ENCODE measurements at regions not wholly inside any gene's neighbourhood (a gene's known extent, or its start where the extent isn't known, plus 50 kb on each side); places are given as distances from the start of the nearest gene placed in this dataset.

DNA sequence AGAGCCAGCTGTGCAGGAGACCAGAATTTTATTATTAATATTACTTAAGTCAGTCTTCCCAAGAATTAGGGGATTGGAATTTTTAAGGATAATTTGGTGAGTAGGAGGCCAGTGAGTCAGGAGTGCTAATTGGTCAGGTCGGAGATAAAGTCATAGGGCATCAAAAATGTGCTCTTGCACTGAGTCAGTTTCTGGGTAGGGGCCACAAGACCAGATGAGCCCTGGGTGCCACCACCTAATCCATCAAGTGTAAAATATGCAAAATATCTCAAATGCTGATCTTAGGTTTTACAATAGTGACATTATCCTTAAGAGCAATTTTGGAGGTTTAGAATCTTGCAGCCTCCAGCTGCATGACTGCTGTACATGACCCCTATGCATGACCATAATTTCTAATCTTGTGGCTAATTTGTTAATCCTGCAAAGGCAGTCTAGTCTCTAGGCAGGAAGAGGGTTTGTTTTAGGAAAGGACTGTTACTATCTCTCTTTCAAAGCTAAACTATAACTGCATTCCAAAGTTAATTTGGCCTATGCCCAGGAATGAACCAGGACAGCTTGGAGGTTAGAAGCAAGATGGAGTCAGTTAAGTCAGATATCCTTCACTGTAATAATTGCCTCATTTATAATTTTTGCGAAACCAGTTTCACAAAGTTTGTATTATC is 215.9 kb downstream of the RNF152 start:
- CTCF ChIA-PET, result no interaction called here

More for the DNA sequence above, 215.9 kb downstream of the RNF152 start:
- no peak overlapping the region for H3K4me3 ChIP-seq (replicated peaks in 1 of 3; ENCODE audit: insufficient read depth in 1 of 3, low read depth in 1 of 3, low read length in 3 of 3)
- no peak overlapping the region for H2AFZ ChIP-seq (ENCODE audit: low read depth, low read length)
- H3K9me3 ChIP-seq (replicated peaks; ENCODE audit: control insufficient read depth, insufficient read depth, low read length), result no peaks in the 10 kb centered on the region
- intact Hi-C loops (cut with micrococcal nuclease) (no loop called here), dilution Hi-C loops (cut with MboI; ENCODE audit: extremely low pct_ligation_motif_present, low sequenced_read_pairs) (no loop called here)
- H3K27me3 ChIP-seq (ENCODE audit: control insufficient read depth in 2 of 2, insufficient read depth in 2 of 2, low read length in 2 of 2), result no peaks in the 10 kb centered on the region
- no peaks in the 10 kb centered on the region for H3K79me2 ChIP-seq (ENCODE audit: control insufficient read depth, insufficient read depth, low read length)
- BruUV-seq (replicated peaks), result no TSS peak
- no peak overlapping the region for H3K4me2 ChIP-seq (ENCODE audit: insufficient read depth, low read length)
- no peak for TF ChIP-seq FOS (IDR thresholded peaks at IDR 0.05; ENCODE audit: borderline replicate concordance, insufficient read depth, low read length)
- no peak for TF ChIP-seq POLR2A (IDR thresholded peaks at IDR 0.05; ENCODE audit: low read depth, low read length)
- no peak for TF ChIP-seq CTCF (IDR thresholded peaks at IDR 0.05; ENCODE audit: extremely low read depth in 1 of 2, insufficient read depth in 1 of 2, low read depth in 1 of 2, low read length in 2 of 2)
- TF ChIP-seq MYC (IDR thresholded peaks at IDR 0.05; ENCODE audit: low read depth, low read length), result no peak
- TF ChIP-seq JUN (IDR thresholded peaks at IDR 0.05; ENCODE audit: borderline replicate concordance, insufficient read depth, insufficient read length, low read depth), result no peak
- no peak for TF ChIP-seq GATA2 (IDR thresholded peaks at IDR 0.05; ENCODE audit: insufficient read depth, insufficient read length, low read depth, low read length)
- no peak for TF ChIP-seq MAX (IDR thresholded peaks at IDR 0.05; ENCODE audit: insufficient read depth, insufficient read length)
- no peak for TF ChIP-seq POLR2AphosphoS5 (IDR thresholded peaks at IDR 0.05; ENCODE audit: insufficient read depth, low read depth, low read length)
- no peak for TF ChIP-seq EZH2 (IDR thresholded peaks at IDR 0.05; ENCODE audit: borderline replicate concordance, low read depth, low read length, severe bottlenecking)
- no peak overlapping the region for H3K27ac ChIP-seq (ENCODE audit: insufficient read depth, low read depth, low read length)
- no peak for FAIRE-seq
- POLR2A ChIA-PET, result no interaction called here
- no peak overlapping the region for H3K9ac ChIP-seq (replicated peaks; ENCODE audit: extremely low read depth, insufficient read depth, low read length)
- DNase-seq (ENCODE audit: low read depth, low spot score), result no peak
- H3K4me1 ChIP-seq (ENCODE audit: control insufficient read depth, extremely low read depth, insufficient read depth, low read length), result no peaks in the 10 kb centered on the region
- H3K9me1 ChIP-seq (replicated peaks; ENCODE audit: control insufficient read depth, extremely low read depth, insufficient read depth, low read length), result no peaks in the 10 kb centered on the region
- no peaks in the 10 kb centered on the region for H4K20me1 ChIP-seq (replicated peaks; ENCODE audit: control insufficient read depth, extremely low read depth, insufficient read depth, low read length)
- H3K36me3 ChIP-seq (ENCODE audit: control insufficient read depth in 2 of 2, extremely low read depth in 1 of 2, insufficient read depth in 2 of 2, low read length in 2 of 2), result no peaks in the 10 kb centered on the region

Measured in endothelial cell of umbilical vein (primary cell).